ACHN (cell line): ENCODE measurements at regions not wholly inside any gene's neighbourhood (a gene's known extent, or its start where the extent isn't known, plus 50 kb on each side); places are given as distances from the start of the nearest gene placed in this dataset.

ENCODE experiments used
- DNase-seq: peaks from one replicate; pipeline ENCODE4 v3.0.0-alpha.2; 2015
- in situ Hi-C: cut with HindIII; loops from 2 replicates; pipeline ENCODE4 v1.10.0; 2017; ENCODE audit warnings: low sequenced_read_pairs, low pct_ligation_motif_present, low pct_unique_long_range_greater_than_20kb

GRCh38 chr5:10173716-10174115, 76.0 kb downstream of the ATPSCKMT start:
- DNase-seq = no peak
- in situ Hi-C loops = no loop called here

- DNase-seq = no peak
- in situ Hi-C loops = no loop called here
Measured at GRCh38 chr5:10172247-10172646, 77.4 kb downstream of the ATPSCKMT start.

GRCh38 chr5:10169359-10169758, 80.3 kb downstream of the ATPSCKMT start:
- in situ Hi-C loops = no loop called here
- DNase-seq = no peak

GRCh38 chr5:10168254-10168653, 81.4 kb downstream of the ATPSCKMT start:
- no peak for DNase-seq
- in situ Hi-C loops = no loop called here

GRCh38 chr5:10167806-10168205, 81.9 kb downstream of the ATPSCKMT start:
- in situ Hi-C loops = no loop called here
- no peak for DNase-seq

GRCh38 chr5:10166392-10166791, 83.3 kb downstream of the ATPSCKMT start:
- in situ Hi-C loops = no loop called here
- DNase-seq = no peak

GRCh38 chr5:10162468-10162867, 87.2 kb downstream of the ATPSCKMT start:
- DNase-seq = no peak
- in situ Hi-C loops = no loop called here

- DNase-seq = no peak
- in situ Hi-C loops = no loop called here
Measured at GRCh38 chr5:10161778-10162177, 87.9 kb downstream of the ATPSCKMT start.

GRCh38 chr5:10160241-10160640, 89.4 kb downstream of the ATPSCKMT start:
- in situ Hi-C loops = no loop called here
- DNase-seq = no peak

- DNase-seq = no peak
- in situ Hi-C loops = no loop called here
Measured at GRCh38 chr5:10158886-10159285, 90.8 kb downstream of the ATPSCKMT start.

GRCh38 chr5:10157085-10157669, 92.5 kb downstream of the ATPSCKMT start:
- no peak for DNase-seq
- in situ Hi-C loops = no loop called here

GRCh38 chr5:10155897-10156667, 93.6 kb downstream of the ATPSCKMT start:
- no peak for DNase-seq
- in situ Hi-C loops = no loop called here

GRCh38 chr5:10153808-10154537, 95.7 kb downstream of the ATPSCKMT start:
- in situ Hi-C loops = no loop called here
- DNase-seq = no peak

- in situ Hi-C loops = no loop called here
- no peak for DNase-seq
Measured at GRCh38 chr5:10153394-10153793, 96.3 kb downstream of the ATPSCKMT start.

GRCh38 chr5:10151656-10152055, 98.0 kb downstream of the ATPSCKMT start:
- in situ Hi-C loops = no loop called here
- DNase-seq = no peak

- no peak for DNase-seq
- in situ Hi-C loops = no loop called here
Measured at GRCh38 chr5:10149911-10150310, 99.8 kb downstream of the ATPSCKMT start.

- peak; percentile 38 for DNase-seq
- in situ Hi-C loops = no loop called here
Measured at GRCh38 chr5:10145923-10146401, 103.7 kb downstream of the ATPSCKMT start.

GRCh38 chr5:10144040-10144439, 105.6 kb downstream of the ATPSCKMT start:
- no peak for DNase-seq

GRCh38 chr5:10140195-10140973, 109.3 kb downstream of the ATPSCKMT start:
- in situ Hi-C loops = no loop called here

More at GRCh38 chr5:10144040-10144439, 105.6 kb downstream of the ATPSCKMT start:
- in situ Hi-C loops = no loop called here

More at GRCh38 chr5:10140195-10140973, 109.3 kb downstream of the ATPSCKMT start:
- peak; percentile 47 for DNase-seq
